ENCODE measurements at regions not wholly inside any gene's neighbourhood (a gene's known extent, or its start where the extent isn't known, plus 50 kb on each side); places are given as distances from the start of the nearest gene placed in this dataset.

GRCh38 chr6:139649732-139650131 lies 275.3 kb upstream of the CITED2 start:
- TF ChIP-seq POLR2A (IDR thresholded peaks at IDR 0.05): no peak
- TF ChIP-seq CTCF (IDR thresholded peaks at IDR 0.05 in 4 of 5, conservative IDR thresholded peaks at IDR 0.05 in 1 of 5): no peak
